ENCODE measurements at regions not wholly inside any gene's neighbourhood (a gene's known extent, or its start where the extent isn't known, plus 50 kb on each side); places are given as distances from the start of the nearest gene placed in this dataset.

- no peak for DNase-seq (ENCODE audit: low read depth in 3 of 3, low spot score in 2 of 3)
Measured at GRCh38 chr9:81394881-81395675, 294.3 kb downstream of the TLE1 start.

- DNase-seq (ENCODE audit: low read depth in 3 of 3, low spot score in 2 of 3) = no peak
Measured at GRCh38 chr9:81393985-81394811, 295.1 kb downstream of the TLE1 start.

GRCh38 chr9:81391457-81391825 is 297.9 kb downstream of the TLE1 start:
- DNase-seq (ENCODE audit: low read depth in 3 of 3, low spot score in 2 of 3) = no peak

DNA sequence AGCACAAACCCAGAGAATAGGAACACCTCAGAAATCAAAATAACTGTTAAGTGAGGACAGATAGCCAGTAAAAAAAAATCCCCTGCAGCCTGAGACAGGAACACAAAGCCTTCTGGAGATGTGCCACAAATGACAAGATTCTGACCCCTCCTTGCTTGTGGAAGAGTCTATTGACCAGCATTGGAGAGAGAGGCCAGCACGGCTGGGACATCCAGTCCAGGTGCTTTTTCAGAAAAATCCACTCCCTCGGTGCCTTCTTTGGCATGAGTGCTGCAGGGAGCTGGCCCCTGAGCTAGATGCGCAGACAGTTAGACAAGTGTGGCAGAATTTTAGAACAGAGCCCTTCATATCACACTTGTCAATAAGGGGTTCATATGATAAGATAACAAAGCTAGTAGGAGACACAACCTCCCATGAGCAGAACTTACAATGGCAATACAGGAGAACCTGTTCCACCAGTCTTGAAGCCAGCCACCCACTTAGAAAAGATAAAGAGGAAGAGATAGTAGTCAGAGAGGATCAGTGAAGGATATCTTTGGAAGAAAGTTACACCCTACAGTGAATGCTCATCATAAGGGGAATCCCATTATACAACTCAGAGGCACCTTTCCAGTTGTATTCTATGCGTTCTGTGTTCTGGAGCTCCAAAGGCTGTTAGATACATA is 298.4 kb downstream of the TLE1 start:
- DNase-seq (ENCODE audit: low read depth in 3 of 3, low spot score in 2 of 3) = no peak

DNA sequence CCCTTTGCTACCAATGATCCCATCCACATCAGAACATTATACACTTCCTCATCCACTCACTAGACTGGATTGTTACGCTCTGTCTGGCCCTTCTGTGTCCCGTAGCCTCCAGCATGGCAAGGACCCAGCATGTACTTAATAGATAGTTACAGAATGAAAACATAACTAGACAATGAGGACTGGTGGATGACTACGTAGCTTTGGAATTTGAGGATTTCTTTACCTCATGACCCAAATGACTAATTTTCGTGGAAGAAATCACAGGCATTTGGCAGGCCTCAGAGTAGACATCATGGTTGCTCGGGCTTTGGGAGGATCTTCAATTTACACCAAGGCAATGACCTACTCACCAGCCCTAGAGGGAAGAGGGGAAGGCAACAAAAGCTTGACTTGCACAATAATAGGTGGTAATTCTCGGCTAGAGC is 299.8 kb downstream of the TLE1 start:
- no peak for DNase-seq (ENCODE audit: low read depth in 3 of 3, low spot score in 2 of 3)

- DNase-seq (ENCODE audit: low read depth in 3 of 3, low spot score in 2 of 3) = no peak
Measured at GRCh38 chr9:81388831-81389230, 300.5 kb downstream of the TLE1 start.

- DNase-seq (ENCODE audit: low read depth in 3 of 3, low spot score in 2 of 3) = no peak
Measured at GRCh38 chr9:81387360-81388106, 301.8 kb downstream of the TLE1 start.

DNA sequence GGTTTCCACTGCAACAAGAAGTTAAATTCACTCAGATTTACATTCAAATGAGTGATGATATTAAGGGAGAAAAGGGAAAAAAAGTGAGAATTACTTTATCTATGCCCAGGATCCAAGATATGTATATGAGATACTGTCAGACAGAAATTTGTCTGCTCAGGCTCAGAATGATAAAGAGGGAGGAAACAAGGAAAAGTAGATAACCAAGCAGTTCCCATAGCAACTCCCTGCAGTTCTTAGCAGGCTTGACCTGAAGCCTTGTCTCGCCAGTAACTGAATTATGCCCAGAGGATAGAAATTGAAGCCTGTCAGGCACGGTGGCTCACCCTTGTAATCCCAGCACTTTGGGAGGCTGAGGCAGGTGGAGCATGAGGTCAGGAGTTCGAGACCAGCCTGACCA is 304.4 kb downstream of the TLE1 start:
- DNase-seq (ENCODE audit: low read depth in 3 of 3, low spot score in 2 of 3) = no peak

GRCh38 chr9:81382281-81382680 is 307.1 kb downstream of the TLE1 start:
- no peak for DNase-seq (ENCODE audit: low read depth in 3 of 3, low spot score in 2 of 3)

- DNase-seq (ENCODE audit: low read depth in 3 of 3, low spot score in 2 of 3) = no peak
Measured at GRCh38 chr9:81381694-81382093, 307.7 kb downstream of the TLE1 start.

- no peak for DNase-seq (ENCODE audit: low read depth in 3 of 3, low spot score in 2 of 3)
Measured at GRCh38 chr9:81380504-81381359, 308.6 kb downstream of the TLE1 start.

- DNase-seq (ENCODE audit: low read depth in 3 of 3, low spot score in 2 of 3) = no peak
Measured at GRCh38 chr9:81379655-81380054, 309.7 kb downstream of the TLE1 start.

GRCh38 chr9:81377921-81378320 is 311.4 kb downstream of the TLE1 start:
- DNase-seq (ENCODE audit: low read depth in 3 of 3, low spot score in 2 of 3) = no peak

DNA sequence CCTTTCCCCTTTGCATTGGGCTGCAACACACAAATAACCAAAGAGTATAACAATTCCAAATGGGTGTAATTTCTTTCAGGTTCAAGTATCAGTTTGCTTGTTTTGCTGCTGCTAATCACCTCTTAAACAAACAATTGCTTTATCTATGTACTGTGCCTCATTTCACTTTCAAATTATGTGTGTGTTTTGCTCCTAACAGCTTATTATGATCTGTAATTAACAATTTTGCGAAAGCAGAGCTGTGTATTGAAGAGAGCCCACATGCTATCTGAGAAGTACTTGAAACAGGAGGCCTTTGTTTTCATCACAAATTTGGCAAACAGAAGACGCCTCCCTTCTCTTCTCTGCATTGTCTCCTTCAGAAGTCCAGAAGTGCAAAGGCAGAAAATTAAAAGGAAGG is 312.0 kb downstream of the TLE1 start:
- no peak for DNase-seq (ENCODE audit: low read depth in 3 of 3, low spot score in 2 of 3)

DNA sequence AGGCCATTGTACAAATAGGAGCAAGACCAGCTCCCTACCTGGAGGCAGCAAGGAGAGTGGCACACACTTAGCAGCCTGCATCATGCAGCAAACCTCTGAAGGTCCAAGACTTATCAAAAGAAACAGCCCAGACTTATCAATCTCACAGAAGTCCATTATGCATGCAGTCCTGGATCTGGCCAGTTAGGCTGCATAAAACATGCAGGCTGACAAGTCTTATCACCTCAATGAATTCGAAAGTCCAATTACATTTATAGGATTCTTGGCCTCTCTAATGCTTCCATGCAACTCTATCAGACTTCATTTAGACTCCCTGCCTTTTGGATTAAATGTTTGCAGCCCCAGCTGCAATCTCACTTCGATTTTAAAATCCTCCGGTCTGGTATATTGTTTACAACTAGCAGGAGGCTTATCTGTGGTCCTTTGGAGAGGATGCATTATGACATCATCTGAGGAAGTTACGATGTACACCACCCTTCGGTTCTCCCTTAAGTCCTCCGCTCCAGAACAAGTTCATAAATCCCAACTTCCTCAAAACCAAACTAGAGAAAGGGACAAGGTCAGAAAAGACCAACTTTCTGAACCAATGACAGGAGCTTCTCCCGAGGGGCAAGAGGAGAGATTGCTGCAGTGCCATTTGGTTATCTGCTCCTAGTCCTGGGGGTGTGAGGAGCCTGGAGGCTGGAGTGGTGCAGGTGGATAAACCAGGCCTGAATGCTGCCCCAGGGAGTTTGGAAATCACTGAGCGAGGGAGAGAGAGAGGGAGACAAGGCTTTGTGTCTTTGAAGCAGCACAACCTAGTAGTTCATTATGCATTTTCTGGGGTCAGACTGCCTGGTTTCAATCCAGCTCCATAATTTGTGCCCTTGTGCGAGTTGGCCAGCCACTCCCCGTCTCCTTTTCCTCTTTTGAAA is 313.9 kb downstream of the TLE1 start:
- no peak for DNase-seq (ENCODE audit: low read depth in 3 of 3, low spot score in 2 of 3)

GRCh38 chr9:81374459-81375186 is 314.7 kb downstream of the TLE1 start:
- DNase-seq (ENCODE audit: low read depth in 3 of 3, low spot score in 2 of 3) = no peak

- DNase-seq (ENCODE audit: low read depth in 3 of 3, low spot score in 2 of 3) = no peak
Measured at GRCh38 chr9:81373294-81373693, 316.1 kb downstream of the TLE1 start.

GRCh38 chr9:81372628-81373191 is 316.6 kb downstream of the TLE1 start:
- DNase-seq (ENCODE audit: low read depth in 3 of 3, low spot score in 2 of 3) = no peak
